ENCODE measurements at regions not wholly inside any gene's neighbourhood (a gene's known extent, or its start where the extent isn't known, plus 50 kb on each side); places are given as distances from the start of the nearest gene placed in this dataset.

DNA sequence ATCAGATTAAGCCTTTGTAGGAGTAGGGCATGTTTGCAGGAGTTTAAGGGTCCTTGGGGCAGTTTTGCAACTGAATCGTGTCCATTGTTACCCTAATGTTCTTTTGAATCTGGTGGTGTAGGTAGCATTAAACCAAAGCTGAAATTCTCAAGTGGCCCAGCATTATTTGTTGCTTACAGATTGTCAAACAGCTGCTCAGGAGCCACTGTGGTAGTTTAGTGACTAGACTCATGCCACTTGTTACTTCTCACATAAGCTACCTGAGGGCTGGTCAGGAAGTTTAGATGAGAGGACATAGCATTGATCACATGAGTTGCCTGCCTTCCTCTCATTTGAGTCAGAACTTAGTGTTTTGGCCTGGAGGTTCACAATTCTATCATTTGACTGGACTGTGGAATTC lies 157.6 kb downstream of the HAUS1 start (continued):
- TF ChIP-seq, protein P1, sequence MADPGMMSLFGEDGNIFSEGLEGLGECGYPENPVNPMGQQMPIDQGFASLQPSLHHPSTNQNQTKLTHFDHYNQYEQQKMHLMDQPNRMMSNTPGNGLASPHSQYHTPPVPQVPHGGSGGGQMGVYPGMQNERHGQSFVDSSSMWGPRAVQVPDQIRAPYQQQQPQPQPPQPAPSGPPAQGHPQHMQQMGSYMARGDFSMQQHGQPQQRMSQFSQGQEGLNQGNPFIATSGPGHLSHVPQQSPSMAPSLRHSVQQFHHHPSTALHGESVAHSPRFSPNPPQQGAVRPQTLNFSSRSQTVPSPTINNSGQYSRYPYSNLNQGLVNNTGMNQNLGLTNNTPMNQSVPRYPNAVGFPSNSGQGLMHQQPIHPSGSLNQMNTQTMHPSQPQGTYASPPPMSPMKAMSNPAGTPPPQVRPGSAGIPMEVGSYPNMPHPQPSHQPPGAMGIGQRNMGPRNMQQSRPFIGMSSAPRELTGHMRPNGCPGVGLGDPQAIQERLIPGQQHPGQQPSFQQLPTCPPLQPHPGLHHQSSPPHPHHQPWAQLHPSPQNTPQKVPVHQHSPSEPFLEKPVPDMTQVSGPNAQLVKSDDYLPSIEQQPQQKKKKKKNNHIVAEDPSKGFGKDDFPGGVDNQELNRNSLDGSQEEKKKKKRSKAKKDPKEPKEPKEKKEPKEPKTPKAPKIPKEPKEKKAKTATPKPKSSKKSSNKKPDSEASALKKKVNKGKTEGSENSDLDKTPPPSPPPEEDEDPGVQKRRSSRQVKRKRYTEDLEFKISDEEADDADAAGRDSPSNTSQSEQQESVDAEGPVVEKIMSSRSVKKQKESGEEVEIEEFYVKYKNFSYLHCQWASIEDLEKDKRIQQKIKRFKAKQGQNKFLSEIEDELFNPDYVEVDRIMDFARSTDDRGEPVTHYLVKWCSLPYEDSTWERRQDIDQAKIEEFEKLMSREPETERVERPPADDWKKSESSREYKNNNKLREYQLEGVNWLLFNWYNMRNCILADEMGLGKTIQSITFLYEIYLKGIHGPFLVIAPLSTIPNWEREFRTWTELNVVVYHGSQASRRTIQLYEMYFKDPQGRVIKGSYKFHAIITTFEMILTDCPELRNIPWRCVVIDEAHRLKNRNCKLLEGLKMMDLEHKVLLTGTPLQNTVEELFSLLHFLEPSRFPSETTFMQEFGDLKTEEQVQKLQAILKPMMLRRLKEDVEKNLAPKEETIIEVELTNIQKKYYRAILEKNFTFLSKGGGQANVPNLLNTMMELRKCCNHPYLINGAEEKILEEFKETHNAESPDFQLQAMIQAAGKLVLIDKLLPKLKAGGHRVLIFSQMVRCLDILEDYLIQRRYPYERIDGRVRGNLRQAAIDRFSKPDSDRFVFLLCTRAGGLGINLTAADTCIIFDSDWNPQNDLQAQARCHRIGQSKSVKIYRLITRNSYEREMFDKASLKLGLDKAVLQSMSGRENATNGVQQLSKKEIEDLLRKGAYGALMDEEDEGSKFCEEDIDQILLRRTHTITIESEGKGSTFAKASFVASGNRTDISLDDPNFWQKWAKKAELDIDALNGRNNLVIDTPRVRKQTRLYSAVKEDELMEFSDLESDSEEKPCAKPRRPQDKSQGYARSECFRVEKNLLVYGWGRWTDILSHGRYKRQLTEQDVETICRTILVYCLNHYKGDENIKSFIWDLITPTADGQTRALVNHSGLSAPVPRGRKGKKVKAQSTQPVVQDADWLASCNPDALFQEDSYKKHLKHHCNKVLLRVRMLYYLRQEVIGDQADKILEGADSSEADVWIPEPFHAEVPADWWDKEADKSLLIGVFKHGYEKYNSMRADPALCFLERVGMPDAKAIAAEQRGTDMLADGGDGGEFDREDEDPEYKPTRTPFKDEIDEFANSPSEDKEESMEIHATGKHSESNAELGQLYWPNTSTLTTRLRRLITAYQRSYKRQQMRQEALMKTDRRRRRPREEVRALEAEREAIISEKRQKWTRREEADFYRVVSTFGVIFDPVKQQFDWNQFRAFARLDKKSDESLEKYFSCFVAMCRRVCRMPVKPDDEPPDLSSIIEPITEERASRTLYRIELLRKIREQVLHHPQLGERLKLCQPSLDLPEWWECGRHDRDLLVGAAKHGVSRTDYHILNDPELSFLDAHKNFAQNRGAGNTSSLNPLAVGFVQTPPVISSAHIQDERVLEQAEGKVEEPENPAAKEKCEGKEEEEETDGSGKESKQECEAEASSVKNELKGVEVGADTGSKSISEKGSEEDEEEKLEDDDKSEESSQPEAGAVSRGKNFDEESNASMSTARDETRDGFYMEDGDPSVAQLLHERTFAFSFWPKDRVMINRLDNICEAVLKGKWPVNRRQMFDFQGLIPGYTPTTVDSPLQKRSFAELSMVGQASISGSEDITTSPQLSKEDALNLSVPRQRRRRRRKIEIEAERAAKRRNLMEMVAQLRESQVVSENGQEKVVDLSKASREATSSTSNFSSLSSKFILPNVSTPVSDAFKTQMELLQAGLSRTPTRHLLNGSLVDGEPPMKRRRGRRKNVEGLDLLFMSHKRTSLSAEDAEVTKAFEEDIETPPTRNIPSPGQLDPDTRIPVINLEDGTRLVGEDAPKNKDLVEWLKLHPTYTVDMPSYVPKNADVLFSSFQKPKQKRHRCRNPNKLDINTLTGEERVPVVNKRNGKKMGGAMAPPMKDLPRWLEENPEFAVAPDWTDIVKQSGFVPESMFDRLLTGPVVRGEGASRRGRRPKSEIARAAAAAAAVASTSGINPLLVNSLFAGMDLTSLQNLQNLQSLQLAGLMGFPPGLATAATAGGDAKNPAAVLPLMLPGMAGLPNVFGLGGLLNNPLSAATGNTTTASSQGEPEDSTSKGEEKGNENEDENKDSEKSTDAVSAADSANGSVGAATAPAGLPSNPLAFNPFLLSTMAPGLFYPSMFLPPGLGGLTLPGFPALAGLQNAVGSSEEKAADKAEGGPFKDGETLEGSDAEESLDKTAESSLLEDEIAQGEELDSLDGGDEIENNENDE (IDR thresholded peaks at IDR 0.05; ENCODE audit: insufficient replicate concordance, low read length), result peak; percentile 35
- no peak for TF ChIP-seq TBP (IDR thresholded peaks at IDR 0.05; ENCODE audit: low read depth, low read length)

Measured in H1 (cell line).